ENCODE measurements at regions not wholly inside any gene's neighbourhood (a gene's known extent, or its start where the extent isn't known, plus 50 kb on each side); places are given as distances from the start of the nearest gene placed in this dataset.
A peak's percentile ranks its signal among the peaks of the same experiment; 100 is the strongest.

GRCh38 chr3:182730675-182731042 lies 62.6 kb upstream of the ATP11B start:
- H3K27ac ChIP-seq = no peak overlapping the region
- no peak for TF ChIP-seq CTCF (conservative IDR thresholded peaks at IDR 0.05)
- no peak for TF ChIP-seq ZFX (IDR thresholded peaks at IDR 0.05)

DNA sequence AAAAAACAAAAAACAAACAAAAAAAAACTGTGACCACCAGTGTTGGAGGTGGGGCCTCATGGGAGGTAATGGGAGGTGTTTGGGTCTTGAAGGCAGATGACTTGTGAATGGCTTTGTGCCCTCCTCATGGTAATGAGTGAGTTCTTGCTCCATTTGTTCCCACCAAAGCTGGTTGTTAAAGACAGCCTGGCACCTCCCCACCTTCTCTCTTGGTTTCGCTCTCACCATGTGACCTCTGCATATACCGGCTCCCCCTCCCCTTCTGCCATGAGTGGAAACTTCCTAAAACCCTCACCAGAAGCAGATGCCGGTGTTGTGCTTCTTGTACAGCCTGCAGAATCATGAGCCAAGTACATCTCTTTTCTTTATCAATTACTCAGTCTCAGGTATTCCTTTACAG lies 61.5 kb upstream of the ATP11B start:
- TF ChIP-seq ZFX (IDR thresholded peaks at IDR 0.05) = no peak
- TF ChIP-seq CTCF (conservative IDR thresholded peaks at IDR 0.05) = no peak

GRCh38 chr3:182732232-182733015 lies 60.9 kb upstream of the ATP11B start:
- H3K27ac ChIP-seq = no peak overlapping the region

More for the DNA sequence above, 61.5 kb upstream of the ATP11B start:
- H3K27ac ChIP-seq = no peak overlapping the region

DNA sequence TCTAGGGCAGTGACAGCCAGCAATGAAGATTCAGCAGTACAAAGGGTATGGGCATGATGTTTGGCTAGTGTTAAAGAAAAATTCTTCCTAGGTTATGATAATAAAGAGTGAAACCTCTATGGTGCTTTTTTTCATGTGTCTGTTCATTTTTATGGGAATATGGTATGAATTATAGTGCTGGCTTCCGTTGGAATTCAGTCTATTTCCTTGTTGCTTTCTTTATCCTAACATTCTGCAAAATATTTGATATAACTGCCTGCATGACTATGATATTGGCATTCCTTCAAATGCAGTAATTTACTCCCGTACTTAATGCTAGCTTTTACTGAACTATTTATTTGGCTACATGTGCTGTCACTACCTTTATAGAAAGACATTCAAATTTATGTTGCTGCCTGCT lies 57.6 kb upstream of the ATP11B start:
- no peak for TF ChIP-seq ZFX (IDR thresholded peaks at IDR 0.05)
- TF ChIP-seq CTCF (conservative IDR thresholded peaks at IDR 0.05) = no peak
- H3K27ac ChIP-seq = no peak overlapping the region

More at GRCh38 chr3:182732232-182733015, 60.9 kb upstream of the ATP11B start:
- TF ChIP-seq ZFX (IDR thresholded peaks at IDR 0.05) (no peak), CTCF (conservative IDR thresholded peaks at IDR 0.05) (no peak)

DNA sequence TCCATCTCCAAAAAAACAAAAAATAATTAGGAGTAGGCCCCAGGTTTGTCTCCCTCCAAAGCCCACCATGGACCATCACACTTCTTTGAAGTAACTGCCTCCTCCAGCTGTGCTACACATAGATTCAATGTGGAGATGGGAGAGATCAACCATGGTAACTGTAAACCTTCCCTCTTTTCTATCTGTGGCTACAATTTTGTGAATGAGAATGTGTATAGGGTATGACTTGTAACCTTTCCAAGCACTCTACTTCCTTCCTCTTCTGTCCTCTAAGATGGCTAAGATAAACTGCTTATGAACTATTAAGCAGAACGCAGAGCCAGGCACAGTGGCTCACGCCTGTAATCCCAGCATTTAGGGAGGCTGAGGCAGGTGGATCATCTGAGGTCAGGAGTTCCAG lies 55.5 kb upstream of the ATP11B start:
- peak overlapping the region; percentile 47; the same call in 1 of the 2 replicates for H3K27ac ChIP-seq
- TF ChIP-seq CTCF (conservative IDR thresholded peaks at IDR 0.05) = no peak
- TF ChIP-seq ZFX (IDR thresholded peaks at IDR 0.05) = no peak

DNA sequence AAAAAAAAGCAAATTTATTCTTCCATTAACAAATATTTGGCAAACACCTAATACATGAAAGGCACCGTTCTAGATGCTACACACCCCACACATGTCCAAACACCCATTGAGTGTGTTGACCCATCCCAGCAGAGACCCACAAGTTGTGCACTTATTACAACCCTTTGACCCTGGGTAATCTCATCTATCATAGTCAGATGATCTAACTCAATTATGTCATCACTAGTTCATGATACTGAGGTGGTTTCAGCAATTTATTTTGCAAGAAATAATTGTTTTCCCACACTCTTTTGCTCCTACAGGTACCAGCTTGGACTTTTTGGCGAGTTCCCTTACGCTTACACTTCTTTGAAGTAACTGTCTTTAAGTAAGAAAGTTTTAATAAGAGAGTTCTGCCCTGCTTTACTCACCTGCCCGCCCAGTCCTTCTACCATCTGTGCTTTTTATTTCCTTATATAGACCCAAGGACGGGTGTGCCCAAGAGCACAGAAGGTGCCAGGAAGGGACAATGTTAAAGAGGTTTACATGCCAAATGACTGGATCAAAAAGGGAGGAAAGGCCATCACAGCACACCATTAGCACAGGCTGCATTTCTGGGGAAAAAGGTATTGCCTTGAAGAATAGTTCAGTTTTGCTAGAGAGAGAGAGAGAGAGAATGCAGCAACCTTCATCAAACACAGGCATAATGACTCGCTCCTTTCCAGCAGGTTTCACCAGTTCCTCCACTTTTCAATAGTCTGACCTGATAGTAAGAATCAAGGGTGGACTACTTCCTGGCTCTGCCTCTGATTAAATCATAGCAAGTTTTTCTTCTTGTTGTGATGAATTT lies 54.5 kb upstream of the ATP11B start:
- TF ChIP-seq CTCF (conservative IDR thresholded peaks at IDR 0.05) (no peak), ZFX (IDR thresholded peaks at IDR 0.05) (no peak)
- H3K27ac ChIP-seq = peak overlapping the region; percentile 47; the same call in 1 of the 2 replicates

DNA sequence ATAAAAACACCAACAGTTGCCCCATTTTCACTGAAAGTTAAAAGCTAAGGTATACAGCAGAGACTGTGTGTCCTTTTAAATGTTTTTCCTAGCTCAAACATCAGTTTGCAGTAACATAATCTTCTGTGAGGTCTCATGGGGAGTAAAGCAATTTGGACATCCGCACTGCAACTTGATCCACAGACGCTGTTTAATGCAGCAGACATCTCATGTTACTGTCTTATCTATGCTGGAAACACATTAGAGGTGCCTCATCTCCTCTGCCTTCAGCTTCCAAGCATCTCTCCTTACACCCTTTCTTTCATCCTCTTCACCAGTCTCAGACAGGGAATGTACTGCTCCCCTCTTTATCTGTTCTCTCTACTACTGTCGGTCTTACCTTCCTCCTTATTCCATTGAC lies 53.7 kb upstream of the ATP11B start:
- TF ChIP-seq CTCF (conservative IDR thresholded peaks at IDR 0.05) = no peak
- no peak for TF ChIP-seq ZFX (IDR thresholded peaks at IDR 0.05)
- peak overlapping the region; percentile 26 for H3K27ac ChIP-seq

Measured in C4-2B (cell line).